ENCODE measurements at regions not wholly inside any gene's neighbourhood (a gene's known extent, or its start where the extent isn't known, plus 50 kb on each side); places are given as distances from the start of the nearest gene placed in this dataset.

DNA sequence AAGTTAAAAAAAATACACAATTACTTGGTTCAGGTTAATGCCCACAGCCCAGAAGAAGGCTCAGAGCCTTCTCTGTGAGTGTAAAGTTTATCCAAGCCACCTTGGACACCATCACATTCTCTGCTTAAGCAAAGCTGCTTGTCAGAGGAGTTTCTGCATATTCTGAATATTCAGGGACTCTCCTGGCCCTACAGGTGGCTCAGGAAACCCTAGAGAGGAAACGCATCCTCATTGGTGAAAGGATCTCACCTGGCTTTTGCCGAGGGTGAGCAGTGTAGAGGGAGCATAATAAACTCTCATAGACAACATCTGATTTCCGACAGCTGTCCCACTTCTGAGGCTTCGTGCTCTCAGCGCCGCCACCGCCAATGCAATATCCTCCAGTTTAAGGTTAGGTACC is 239.9 kb upstream of the TSHZ3 start:
- DNase-seq (ENCODE audit: low read depth in 1 of 2, low spot score in 2 of 2) (no peak), FAIRE-seq (peak; percentile 65)
- Histone ChIP-seq H3K4me1 (replicated peaks in 1 of 4; ENCODE audit: control insufficient read depth in 3 of 4, insufficient read depth in 4 of 4, low read length in 3 of 4) (peaks cover 0 to 8% (median 3%) of the 10 kb centered on the region in 4 experiments; a peak in 5 of 7 replicates), H4K20me1 (replicated peaks in 1 of 2; ENCODE audit: control insufficient read depth in 1 of 2, insufficient read depth in 2 of 2, low read length in 2 of 2) (no peaks in the 10 kb centered on the region), H3K27me3 (replicated peaks in 1 of 4; ENCODE audit: control insufficient read depth in 3 of 4, extremely low read depth in 1 of 4, insufficient read depth in 3 of 4, low read length in 3 of 4) (0 out of 7 replicates have a peak, but pooled peaks cover 0 to 3% (median 0%) of the 10 kb centered on the region in 4 experiments), H3K27ac (ENCODE audit: low read depth, low read length) (no peak overlapping the region), H2BK120ac (replicated peaks; ENCODE audit: low read depth, low read length) (no peak overlapping the region), H2BK12ac (ENCODE audit: low read depth, low read length) (no peak overlapping the region), H3K23ac (ENCODE audit: insufficient read length) (no peak overlapping the region), H3K36me3 (ENCODE audit: control insufficient read depth in 2 of 4, insufficient read depth in 4 of 4, low read length in 3 of 4) (no peaks in the 10 kb centered on the region), H4K91ac (replicated peaks; ENCODE audit: insufficient read length, low read length) (no peak overlapping the region), H3K4ac (replicated peaks; ENCODE audit: insufficient read length, low read depth, low read length) (no peak overlapping the region), H4K8ac (ENCODE audit: extremely low read depth, insufficient read depth, low read length) (no peak overlapping the region), H3K79me2 (ENCODE audit: control insufficient read depth in 1 of 2, insufficient read depth in 2 of 2, low read length in 2 of 2) (no peaks in the 10 kb centered on the region), H3K23me2 (ENCODE audit: low read depth, low read length) (no peaks in the 10 kb centered on the region), H2AK5ac (ENCODE audit: low read depth, low read length) (no peak overlapping the region), H3K4me2 (ENCODE audit: insufficient read depth in 1 of 2, low read depth in 2 of 2, low read length in 2 of 2) (no peak overlapping the region), H3K56ac (replicated peaks; ENCODE audit: insufficient read length, low read depth, low read length) (no peak overlapping the region), H2BK15ac (ENCODE audit: low read length) (no peak overlapping the region), H3K4me3 (ENCODE audit: extremely low read depth in 1 of 4, insufficient read depth in 2 of 4, low read depth in 3 of 4, low read length in 4 of 4) (no peak overlapping the region), H2BK5ac (ENCODE audit: low read depth, low read length) (no peak overlapping the region), H3K9ac (replicated peaks in 1 of 4; ENCODE audit: extremely low read depth in 1 of 4, low read depth in 3 of 4, low read length in 3 of 4) (no peak overlapping the region), H2BK20ac (ENCODE audit: low read length) (no peak overlapping the region), H3K18ac (ENCODE audit: extremely low read depth, low read length) (no peak overlapping the region), H3K14ac (ENCODE audit: insufficient read length) (no peak overlapping the region), H3K79me1 (ENCODE audit: low read depth, low read length) (no peaks in the 10 kb centered on the region), H4K5ac (ENCODE audit: insufficient read length, low read depth, low read length) (no peak overlapping the region), H2AFZ (ENCODE audit: low read length) (no peak overlapping the region), H3K9me3 (ENCODE audit: insufficient read depth in 2 of 2, low read depth in 1 of 2, low read length in 1 of 2) (peaks cover 2 to 7% of the 10 kb centered on the region in 2 experiments; a peak in 2 of 4 replicates)
- ChIA-PET POLR2A (ENCODE audit: partially characterized antibody) (no interaction called here), CTCF (ENCODE audit: partially characterized antibody) (interaction anchor here (1.1 kb wide), 1 partner anchor 18 kb away, joined by 3 read pairs; no protein-coding TSS in a partner anchor)
- TF ChIP-seq CREB1 (IDR thresholded peaks at IDR 0.05) (no peak), POU5F1 (IDR thresholded peaks at IDR 0.05; ENCODE audit: low read depth, low read length) (peak; percentile 97), SUZ12 (IDR thresholded peaks at IDR 0.05; ENCODE audit: low read length) (no peak), BRCA1 (IDR thresholded peaks at IDR 0.05; ENCODE audit: low read depth, low read length) (no peak), POLR2A (IDR thresholded peaks at IDR 0.05; ENCODE audit: control extremely low read depth in 1 of 2, low read depth in 2 of 2, low read length in 2 of 2) (no peak)
- 78% methylated on average over 7 of the region's 7 CpGs; no CpG with 5 or more reads in 1 of the 2 experiments for WGBS, 2 experiments (ENCODE audit: extremely low coverage in 1 of 2, insufficient coverage in 1 of 2, insufficient read length in 1 of 2, insufficient replicate concordance in 2 of 2, low coverage in 1 of 2, low lambda C conversion rate in 2 of 2, missing lambda C conversion rate in 1 of 2)
